CD4-positive, alpha-beta T cell treated with Interleukin-10 for 1 hour (primary cell): ENCODE measurements at regions not wholly inside any gene's neighbourhood (a gene's known extent, or its start where the extent isn't known, plus 50 kb on each side); places are given as distances from the start of the nearest gene placed in this dataset.
"Not testable (repeated sequence)": the region's sequence is repeated elsewhere in the genome, so short reads cannot be mapped to it uniquely, and the experiment has no call there.

ENCODE experiments used
- DNase-seq: peaks from one replicate; pipeline ENCODE4 v3.0.0-alpha.2; 2020

GRCh38 chr2:176427549-176427948 lies 158.3 kb downstream of the MTX2 start:
- no peak for DNase-seq

GRCh38 chr2:176428944-176429469 lies 159.8 kb downstream of the MTX2 start:
- not testable (repeated sequence) for DNase-seq

- DNase-seq: no peak
These were observed 163.2 kb downstream of the MTX2 start for GRCh38 chr2:176432434-176432833.

DNA sequence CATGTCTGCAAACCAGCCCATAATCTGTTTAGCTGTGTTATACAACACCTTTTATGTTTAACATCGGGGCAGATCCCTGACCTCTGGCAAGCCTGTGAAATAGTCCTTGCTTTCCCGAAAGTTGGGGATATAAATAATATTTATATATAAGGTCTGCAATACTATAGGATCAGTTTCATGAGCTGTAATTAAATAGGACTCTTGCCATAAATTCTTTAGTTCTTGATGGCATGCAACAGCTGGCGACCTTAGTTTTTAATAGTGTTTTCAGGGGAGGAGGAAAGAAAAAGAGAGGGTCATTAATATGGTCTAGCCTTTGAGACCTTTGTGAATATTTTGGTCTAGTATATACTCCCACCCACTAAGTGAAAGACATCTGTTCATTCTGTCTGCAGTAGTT lies 166.5 kb downstream of the MTX2 start:
- no peak for DNase-seq

GRCh38 chr2:176443946-176444345 lies 174.7 kb downstream of the MTX2 start:
- DNase-seq: no peak

GRCh38 chr2:176445956-176446355 lies 176.7 kb downstream of the MTX2 start:
- DNase-seq: no peak

GRCh38 chr2:176446718-176447414 lies 177.6 kb downstream of the MTX2 start:
- DNase-seq: no peak

DNA sequence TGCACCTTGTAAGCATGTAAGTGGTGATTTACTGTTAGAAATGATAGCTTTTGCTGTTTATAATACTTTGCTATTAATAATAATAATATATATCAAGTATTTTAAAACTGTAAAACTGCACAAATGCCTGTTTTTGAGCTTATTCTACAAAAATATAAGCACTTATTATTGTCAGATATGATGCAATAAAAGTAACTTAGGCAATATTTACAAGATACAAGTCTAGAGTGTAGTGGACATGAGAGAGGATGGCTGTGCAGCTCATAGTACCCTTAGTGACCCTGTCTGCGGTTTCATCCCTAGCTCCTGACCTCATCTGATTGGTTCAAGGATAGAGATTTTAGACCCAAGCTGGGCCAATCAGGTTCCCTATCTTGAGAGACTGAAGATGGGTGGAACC lies 178.4 kb downstream of the MTX2 start:
- no peak for DNase-seq

DNA sequence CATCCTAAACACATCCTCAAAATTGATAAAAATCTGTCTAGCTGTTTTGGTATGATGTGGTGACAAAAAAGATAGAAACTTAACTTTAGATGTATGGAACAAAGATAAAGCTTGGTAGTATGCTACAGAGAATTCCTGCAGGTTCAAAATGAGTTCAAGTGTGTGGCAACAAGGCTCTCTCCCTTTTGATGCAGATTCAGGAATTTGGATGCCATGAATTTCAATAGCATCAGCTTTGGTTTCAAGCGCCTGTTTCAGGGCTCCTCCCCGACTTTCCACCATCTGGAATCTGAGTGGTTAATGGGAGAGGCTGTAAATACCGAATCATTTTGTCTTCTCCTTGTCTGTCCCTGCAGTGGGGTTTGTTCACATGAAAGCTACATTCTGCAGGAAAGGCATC lies 180.6 kb downstream of the MTX2 start:
- no peak for DNase-seq

GRCh38 chr2:176453784-176454183 lies 184.5 kb downstream of the MTX2 start:
- DNase-seq: no peak

- peak; percentile 68 for DNase-seq
These were observed 185.9 kb downstream of the MTX2 start for GRCh38 chr2:176454893-176455815.

GRCh38 chr2:176455816-176456291 lies 186.6 kb downstream of the MTX2 start:
- DNase-seq: no peak

GRCh38 chr2:176457481-176457880 lies 188.2 kb downstream of the MTX2 start:
- DNase-seq: no peak

DNA sequence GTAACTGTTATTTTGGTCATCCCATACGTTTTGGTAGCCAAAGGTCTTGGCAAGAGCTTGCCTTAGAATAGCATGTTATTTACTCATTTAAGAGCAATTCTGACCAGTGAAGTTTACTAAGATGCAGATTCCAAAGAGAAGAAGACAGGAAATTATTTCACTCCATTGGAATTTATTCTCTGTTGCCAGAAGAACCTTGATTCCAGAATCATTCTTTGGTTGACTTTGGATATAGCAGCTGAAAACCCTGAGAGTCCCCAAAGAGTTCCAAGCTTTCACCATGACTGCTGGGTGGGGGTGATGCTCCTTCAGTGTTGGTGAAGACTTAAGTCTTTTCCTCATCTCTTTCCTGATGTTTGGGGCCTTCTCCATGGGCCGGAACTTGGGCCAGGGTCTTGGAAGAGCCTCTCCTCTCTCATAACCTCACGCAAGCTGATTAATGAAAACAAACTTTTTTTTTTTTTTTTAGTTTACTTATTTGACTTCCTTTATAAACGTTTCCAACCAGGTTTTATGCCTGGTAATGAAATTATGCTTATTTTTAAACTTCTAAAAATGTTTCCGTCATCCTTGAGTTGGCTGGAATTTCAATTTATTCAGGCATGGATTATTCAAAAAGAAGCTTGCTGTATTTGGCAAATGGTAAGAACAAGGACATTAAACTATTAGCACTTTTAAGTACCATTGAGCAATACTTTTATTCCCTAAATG lies 192.0 kb downstream of the MTX2 start:
- no peak for DNase-seq

DNA sequence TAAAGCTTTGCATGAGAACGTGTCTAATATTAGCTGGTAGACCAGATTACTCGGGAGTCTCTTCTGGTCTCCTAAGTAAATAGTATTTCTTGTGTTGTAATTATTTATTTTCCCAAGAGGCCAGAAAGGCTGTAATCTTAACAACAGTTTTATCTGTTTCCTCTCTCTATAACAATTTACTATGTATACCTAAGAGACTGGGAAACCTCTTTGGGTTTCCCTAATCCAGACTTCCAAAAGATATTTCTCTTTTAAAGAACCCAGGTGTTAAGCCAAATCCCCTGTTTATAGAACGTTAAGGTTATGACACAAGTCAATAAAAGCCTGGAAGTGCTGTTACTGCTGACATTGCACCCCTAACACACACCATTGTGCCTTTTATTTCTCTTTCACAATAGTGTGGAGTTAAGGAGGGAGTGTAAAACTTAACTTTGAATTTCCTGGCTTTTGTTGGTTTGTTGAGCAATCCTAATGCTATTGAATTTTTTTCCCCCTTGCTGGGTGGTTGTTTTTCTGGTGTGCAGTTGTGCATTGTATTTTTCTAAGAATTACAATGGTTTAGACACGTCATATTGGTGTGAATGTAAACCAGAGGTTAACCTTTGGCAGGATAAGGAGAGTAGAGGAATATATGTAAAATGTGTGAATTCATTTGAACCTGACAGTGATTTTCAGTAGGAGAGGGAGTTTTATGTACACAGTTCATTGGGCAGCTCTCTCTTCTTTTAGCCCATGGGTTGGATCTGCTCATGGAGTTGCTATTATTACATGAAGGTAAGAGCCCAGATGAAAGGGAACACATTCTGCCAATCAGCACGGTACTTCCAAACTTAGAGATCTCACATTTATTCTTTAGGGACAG lies 192.8 kb downstream of the MTX2 start:
- no peak for DNase-seq

DNA sequence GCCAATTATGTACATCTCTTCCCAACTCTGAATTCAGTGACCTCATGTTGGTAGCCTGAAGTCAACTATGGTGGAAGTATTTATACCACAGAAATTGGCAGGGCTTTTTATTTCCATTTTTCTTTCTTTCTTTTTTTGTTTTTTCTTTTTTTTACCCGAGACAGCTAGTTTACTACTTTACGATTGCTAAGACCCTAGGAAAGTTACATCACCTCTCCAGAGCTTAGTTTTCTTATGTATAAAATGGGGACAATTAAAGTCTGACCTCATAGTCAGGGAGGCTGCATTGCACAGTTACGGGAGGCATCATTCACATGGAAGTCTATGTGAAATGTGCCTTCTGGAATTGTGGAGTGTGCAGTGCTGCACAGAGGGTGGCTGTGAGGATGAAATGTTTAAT lies 194.3 kb downstream of the MTX2 start:
- no peak for DNase-seq

GRCh38 chr2:176464886-176465564 lies 195.8 kb downstream of the MTX2 start:
- no peak for DNase-seq

DNA sequence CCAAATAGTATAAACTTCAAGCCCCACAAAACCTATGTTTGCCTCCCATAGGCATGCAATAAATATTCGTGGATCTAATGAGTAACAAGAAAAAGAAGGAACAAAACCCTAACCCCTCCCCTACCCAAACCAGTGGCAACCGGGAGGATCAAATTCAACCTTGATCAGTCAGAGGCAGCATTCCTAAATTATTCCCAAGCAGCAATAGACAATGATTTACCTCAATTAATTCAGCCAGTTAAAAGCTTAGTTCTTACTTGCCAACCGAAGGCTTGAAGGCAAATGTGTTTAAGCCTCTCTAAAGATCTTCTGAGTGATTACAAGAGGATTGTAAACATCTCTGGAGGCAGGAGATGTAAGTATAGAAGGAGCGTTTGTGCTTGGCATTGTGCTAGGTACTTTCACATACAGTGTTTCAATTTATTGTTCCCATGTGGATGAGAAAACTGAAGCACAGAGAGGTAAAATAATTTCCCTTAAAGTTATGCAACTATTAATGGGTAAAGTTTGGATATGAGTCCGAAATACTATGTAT lies 197.7 kb downstream of the MTX2 start:
- no peak for DNase-seq

- no peak for DNase-seq
These were observed 198.4 kb downstream of the MTX2 start for GRCh38 chr2:176467595-176467994.

DNA sequence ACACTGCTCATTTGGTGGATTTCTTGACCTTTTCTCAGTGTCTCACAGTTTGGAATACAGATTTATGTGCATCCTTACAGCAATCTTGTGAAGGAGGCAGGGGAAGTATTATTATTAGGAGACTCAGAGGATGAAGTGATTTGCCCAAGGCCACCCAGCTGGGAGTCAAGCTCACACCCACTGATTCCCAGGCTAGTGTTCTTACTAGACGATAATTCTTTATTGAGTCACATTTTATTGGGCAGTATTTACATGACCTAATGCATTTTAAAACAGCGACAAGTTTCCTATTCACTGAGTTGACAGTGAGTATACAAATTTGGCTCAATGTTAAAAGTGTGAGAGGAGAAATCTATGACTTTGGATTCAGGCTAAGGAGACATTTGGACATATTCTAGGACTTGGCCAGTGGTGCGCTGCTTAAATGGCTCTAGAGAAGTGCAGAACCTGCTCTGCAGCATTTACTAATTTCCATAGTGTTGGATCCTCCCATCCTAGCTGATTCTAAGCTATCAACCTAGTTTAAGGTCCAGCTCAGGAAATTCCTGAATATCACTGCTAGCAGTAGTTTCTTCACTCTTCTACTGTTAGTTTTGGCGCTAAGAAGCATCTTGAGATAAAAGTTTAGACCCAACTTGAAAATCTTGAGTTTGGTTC lies 199.3 kb downstream of the MTX2 start:
- DNase-seq: no peak

DNA sequence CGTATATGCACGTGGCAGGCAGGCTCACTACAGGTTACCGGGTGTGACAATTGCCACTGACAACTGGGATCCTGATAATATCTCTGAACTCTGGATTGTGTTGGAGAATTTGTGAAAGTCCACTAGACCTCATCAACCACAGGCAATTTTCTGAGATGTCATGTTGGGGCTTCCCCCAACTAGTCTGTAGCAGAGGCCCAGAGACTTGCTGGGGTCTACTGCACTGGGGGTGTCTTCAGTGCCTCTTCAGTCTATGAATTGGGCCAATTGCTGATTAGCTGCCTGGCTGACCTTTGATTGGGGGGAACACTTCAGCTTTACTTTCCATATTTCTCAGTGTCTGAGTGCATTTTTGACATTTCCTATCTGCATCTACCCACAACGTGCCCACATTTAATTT lies 201.5 kb downstream of the MTX2 start:
- DNase-seq: no peak
